Inferior parietal cortex (tissue), 1 donor: ENCODE measurements at regions not wholly inside any gene's neighbourhood (a gene's known extent, or its start where the extent isn't known, plus 50 kb on each side); places are given as distances from the start of the nearest gene placed in this dataset.

Experiments used
- DNase-seq: peaks from one replicate; pipeline ENCODE4 v3.0.0-alpha.2; 2016; ENCODE audit errors: extremely low spot score

DNA sequence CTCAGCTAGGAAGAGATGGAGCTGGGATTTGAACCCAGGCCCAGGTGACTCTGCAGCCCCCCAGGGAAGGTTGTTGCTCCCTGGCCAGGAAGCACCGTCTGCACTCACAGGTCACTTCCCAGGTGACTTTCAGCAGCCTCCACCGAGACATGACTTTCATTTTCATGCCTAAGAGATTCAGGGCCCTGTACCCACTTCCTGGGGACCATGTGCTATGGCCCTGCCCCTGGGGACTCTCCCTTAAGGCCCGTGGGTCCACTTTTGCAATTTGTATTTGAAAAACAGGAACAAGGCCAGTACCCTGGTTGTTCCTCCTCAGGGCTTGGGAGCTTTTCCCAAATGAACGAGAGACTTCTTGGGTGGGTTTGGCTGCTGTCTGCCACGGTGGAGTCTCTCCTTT lies 191.0 kb downstream of the IRF8 start:
- DNase-seq = no peak

DNA sequence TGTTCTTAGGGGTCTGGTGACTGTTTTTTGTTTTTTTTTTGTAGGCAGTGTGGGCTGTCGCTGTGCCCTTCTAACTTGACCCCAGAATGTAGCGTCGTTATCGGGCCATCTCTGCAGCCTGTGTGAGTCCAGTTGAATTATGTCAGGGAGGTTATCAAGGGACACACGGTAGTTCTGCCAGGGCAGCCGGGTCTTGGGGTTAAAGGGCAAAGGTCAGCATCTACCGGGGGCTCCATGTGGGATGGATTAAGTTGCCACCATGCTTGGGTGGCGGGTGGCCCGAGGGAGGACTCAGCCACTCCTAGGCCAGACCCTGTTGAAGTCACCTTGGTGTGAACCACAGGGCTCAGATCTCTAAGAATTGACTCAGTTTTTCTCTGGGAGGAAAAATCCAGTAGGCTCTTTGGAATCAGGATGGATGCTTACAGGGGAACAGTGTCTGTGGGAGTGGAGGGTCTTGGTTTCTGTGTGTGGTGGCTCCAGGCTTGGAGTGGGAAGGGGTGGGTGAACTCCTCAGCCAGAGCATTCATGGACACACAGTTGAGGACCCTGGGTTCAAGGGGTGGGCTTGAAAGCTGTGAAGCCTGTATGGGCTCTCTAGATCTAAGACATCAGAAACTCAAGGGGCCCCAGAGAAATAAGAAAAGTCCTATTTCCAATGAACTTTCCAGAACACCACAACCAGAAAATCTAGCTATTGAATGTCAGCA lies 191.7 kb downstream of the IRF8 start:
- DNase-seq = no peak

GRCh38 chr16:86091976-86092375 lies 193.0 kb downstream of the IRF8 start:
- DNase-seq = no peak

DNA sequence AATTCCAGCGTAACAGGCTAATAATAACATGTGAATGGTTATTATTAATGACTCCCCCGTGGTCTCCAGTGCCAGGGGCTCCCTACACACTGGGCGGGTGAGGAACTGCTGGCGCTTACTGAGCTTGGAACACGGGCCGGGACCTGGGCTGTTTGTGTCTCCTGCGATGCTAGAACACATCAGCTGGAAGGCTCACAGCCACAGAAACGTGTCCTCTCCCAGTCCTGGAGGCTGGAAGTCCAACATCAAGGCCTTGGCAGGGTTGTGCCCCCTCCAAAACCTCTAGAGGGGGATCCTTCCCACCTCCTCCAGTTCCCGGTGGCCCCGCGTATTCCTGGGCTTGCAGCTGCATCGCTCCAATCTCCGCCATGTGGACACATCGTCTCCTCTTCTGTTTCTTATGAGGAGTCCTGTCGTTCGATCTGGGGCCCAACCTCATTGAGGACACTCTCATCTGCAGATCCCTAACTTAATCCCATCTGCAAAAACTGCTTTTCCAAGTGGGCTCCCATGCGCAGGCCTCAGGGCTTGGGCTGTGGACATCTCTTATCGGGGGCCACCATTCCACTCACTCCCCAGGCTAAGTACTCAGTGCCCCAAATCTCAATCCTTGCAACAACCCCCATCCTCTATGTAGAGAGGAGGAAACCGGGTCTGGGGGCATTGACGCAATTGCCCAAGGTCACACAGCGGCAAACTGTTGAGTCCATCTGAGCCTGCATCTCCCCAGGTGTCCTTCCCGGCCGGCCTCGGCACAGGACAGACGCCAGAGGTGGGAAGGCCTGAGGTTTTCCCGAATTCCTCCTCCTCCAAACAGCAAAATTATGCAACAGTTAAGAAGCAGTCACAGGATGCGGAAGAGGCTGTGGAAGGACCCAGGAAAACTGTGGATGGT lies 193.9 kb downstream of the IRF8 start:
- no peak for DNase-seq

GRCh38 chr16:86093801-86094750 lies 195.1 kb downstream of the IRF8 start:
- DNase-seq = no peak

DNA sequence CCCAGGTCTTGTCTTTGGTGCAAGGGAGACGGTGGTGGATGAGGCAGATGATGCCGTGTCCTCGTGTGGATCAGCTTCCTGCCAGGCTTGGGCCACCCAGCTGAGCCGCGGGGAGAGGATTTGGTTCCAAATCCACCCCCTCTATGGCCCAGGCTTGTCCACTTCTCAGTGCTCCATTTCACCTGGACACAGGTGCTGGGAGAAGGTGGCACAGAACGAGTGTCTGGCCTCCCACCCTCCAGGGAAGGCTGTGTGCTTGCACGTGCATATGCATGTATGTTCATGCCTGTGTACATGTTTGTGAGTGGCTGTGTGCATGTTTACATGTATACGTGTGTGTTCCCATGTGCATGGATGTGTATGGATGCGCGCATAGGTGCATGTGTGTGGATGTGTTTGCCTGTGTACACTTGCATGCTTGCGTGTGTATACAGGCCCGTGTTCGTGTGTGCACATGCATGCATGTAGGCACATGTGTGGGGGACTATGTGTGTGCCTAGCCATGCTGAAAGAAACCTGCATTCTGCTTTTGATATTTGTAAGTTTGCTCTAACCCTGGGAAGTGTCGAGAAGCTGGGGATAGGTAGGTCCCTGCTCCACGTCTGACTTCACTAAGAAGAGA lies 196.3 kb downstream of the IRF8 start:
- DNase-seq = no peak

GRCh38 chr16:86095906-86096485 lies 197.0 kb downstream of the IRF8 start:
- no peak for DNase-seq

GRCh38 chr16:86096850-86097249 lies 197.9 kb downstream of the IRF8 start:
- DNase-seq = no peak

DNA sequence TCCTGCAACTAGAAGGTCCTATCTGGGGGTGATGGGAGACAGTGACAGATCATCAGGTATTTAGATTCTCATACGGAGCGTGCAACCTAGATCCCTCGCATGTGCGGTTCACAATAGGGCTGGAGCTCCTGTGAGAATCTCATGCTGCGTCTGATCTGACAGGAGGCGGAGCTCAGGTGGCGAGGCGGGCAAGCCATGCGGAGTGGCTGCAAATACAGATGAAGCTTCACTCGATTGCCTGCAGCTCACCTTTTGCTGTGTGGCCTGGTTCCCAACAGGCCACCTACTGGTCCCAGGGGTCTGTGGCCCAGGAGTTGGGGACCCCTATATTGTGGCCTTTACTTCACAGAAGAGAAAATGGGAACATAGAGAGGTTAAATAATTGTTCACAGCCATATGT lies 200.4 kb downstream of the IRF8 start:
- DNase-seq = no peak

DNA sequence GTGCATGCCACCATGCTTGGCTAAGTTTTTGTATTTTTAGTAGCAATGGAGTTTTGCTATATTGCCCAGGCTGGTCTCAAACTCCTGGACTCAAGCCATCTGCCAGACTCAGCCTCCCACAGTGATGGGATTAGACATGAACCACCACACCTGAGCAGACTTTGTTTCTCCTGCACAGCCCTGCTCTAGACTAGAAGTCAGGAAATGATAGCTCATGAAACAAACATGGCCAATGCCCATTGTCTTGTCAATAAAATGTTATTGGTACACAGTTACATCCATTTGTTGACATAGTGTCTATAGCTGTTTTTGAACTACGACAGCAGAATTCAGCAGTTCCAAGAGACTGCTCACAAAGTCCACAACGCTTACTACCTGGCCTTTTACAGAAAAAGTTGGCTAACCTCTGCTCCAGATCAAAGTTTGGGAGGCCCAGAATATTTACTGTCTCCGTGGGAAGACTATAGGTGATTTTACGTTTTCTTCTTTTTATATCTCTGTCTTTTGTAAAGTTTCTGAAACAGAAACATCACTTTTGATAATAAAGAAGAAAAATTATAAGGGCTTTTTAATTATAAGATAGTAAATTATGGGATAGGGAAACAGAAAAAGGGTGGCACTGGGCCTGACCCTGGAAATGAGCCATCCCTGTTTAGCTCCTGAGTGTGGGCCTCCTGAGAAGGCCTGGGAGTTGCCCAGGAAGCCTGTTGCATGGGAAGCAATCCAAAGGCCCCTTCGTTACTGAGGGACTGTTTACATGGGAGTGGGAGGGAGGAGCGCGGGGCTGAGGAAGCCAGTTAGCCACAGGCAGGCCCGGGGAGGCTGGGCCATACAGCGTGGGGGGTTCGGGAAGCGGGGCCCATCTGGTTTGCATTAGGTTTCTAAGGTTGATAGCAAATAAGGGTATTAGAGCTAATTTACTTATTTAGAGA lies 201.5 kb downstream of the IRF8 start:
- no peak for DNase-seq

- DNase-seq = no peak
Observed at GRCh38 chr16:86101137-86101896, 202.4 kb downstream of the IRF8 start.

DNA sequence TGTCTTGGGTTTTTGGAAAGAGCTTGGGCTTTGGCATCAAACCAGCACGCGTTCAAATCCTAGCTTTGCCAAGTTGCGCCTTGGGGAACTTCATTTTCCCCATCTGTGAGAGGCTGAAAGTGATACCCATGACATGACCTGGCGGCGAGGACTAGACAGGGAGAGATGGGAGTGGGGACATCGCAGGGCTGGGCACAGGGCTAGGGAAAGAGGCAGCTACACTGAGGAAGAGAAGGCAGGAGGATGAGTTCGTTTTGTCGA lies 202.9 kb downstream of the IRF8 start:
- DNase-seq = no peak

GRCh38 chr16:86103320-86103719 lies 204.4 kb downstream of the IRF8 start:
- DNase-seq = no peak

DNA sequence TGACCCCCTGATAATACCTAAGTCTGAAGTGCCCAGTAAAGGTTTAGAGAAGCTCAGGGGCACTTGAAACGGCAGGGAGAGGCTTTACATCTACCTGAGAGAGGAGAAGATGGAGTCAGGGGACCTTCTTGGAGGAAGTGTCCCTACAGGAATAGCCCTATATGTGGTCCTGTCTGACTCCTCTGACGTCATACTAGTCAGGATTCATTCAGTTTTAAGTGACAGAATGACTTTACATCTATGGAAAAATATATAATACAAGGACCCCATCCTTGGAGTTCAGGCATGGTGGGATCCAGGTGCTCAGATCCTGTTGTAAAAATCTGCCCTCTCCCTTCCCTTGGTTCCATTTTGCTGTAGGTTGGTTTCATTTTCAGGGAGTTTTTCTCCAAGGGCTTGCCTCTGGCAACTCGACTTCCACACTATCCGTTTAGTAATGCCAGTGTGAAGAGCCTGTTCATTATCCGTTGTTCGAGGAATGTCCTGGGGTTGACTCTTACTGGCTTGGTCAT lies 205.6 kb downstream of the IRF8 start:
- DNase-seq = no peak

GRCh38 chr16:86107215-86107825 lies 208.4 kb downstream of the IRF8 start:
- DNase-seq = no peak

- DNase-seq = no peak
Observed at GRCh38 chr16:86108062-86108461, 209.1 kb downstream of the IRF8 start.

DNA sequence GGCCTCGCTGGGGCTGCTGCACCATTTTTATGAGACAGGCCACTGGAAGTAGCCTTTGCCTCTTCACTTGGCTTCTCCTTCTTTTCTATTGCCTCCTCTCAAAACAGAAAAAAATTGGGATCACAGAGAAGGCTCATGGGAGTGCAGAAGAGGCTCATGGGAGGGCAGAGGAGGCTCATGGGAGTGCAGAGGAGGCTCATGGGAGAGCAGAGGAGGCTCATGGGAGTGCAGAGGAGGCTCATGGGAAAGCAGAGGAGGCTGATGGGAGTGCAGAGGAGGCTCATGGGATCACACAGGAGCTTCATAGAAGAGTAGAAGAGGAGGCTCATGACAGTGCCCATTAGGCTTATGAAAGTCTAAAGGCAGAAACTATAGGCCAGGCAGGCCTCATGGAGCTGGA lies 211.2 kb downstream of the IRF8 start:
- DNase-seq = no peak

DNA sequence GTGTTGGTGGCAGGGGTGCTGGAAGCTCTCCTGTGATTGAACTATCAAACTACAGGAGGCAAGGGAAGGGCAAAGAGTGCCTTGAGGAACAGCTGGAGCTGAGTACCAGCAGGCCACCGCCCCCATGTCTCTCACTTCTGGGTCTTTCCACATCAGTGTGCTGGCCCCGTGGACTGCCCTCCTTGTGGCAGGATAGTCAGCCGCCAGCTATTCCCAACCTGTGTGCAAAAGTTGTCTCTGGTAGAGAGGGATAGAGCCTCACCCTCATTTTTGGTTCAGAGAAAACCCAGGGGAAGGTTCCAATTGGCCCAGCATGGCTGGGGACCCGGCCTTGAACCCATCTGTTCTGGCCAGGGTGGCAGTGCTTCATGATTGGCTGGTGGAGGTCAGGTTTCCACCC lies 211.8 kb downstream of the IRF8 start:
- DNase-seq = no peak

GRCh38 chr16:86112178-86112577 lies 213.2 kb downstream of the IRF8 start:
- DNase-seq = no peak
